ENCODE measurements at regions not wholly inside any gene's neighbourhood (a gene's known extent, or its start where the extent isn't known, plus 50 kb on each side); places are given as distances from the start of the nearest gene placed in this dataset.
A peak's percentile ranks its signal among the peaks of the same experiment; 100 is the strongest.

- Histone ChIP-seq H3K4me3 (ENCODE audit: low read length in 3 of 3) (no peak overlapping the region), H3K27ac (ENCODE audit: low read depth in 2 of 2, low read length in 2 of 2) (no peak overlapping the region), H3K9me3 (ENCODE audit: control insufficient read depth in 2 of 3, insufficient read depth in 1 of 3, low read length in 3 of 3) (no peaks in the 10 kb centered on the region), H3K36me3 (ENCODE audit: control insufficient read depth in 2 of 3, insufficient read depth in 3 of 3, low read length in 3 of 3) (no peaks in the 10 kb centered on the region), H3K27me3 (ENCODE audit: control insufficient read depth, insufficient read depth, low read length) (no peaks in the 10 kb centered on the region), H3K4me1 (ENCODE audit: control insufficient read depth in 2 of 3, insufficient read depth in 2 of 3, low read depth in 1 of 3, low read length in 3 of 3) (peaks cover 0 to 8% (median 0%) of the 10 kb centered on the region in 3 donors), H3K9ac (ENCODE audit: low read length in 3 of 3) (no peak overlapping the region)
- intact Hi-C loops (cut with DNase I) = no loop called here
- no peak for TF ChIP-seq CTCF (IDR thresholded peaks at IDR 0.05; ENCODE audit: borderline replicate concordance, extremely low read depth, insufficient read depth)
- DNase-seq (no peak), FAIRE-seq (no peak)
Observed at GRCh38 chr2:172248785-172249187, 146.1 kb upstream of the DLX2 start.

GRCh38 chr2:172249334-172249733 is 146.6 kb upstream of the DLX2 start:
- no peak for FAIRE-seq
- intact Hi-C loops (cut with DNase I) = no loop called here
- Histone ChIP-seq H3K4me3 (ENCODE audit: low read length in 3 of 3) (no peak overlapping the region), H3K36me3 (ENCODE audit: control insufficient read depth in 2 of 3, insufficient read depth in 3 of 3, low read length in 3 of 3) (no peaks in the 10 kb centered on the region), H3K4me1 (ENCODE audit: control insufficient read depth in 2 of 3, insufficient read depth in 2 of 3, low read depth in 1 of 3, low read length in 3 of 3) (peaks cover 0 to 9% (median 0%) of the 10 kb centered on the region in 3 donors), H3K9ac (ENCODE audit: low read length in 3 of 3) (no peak overlapping the region), H3K9me3 (ENCODE audit: control insufficient read depth in 2 of 3, insufficient read depth in 1 of 3, low read length in 3 of 3) (no peaks in the 10 kb centered on the region), H3K27me3 (ENCODE audit: control insufficient read depth, insufficient read depth, low read length) (no peaks in the 10 kb centered on the region), H3K27ac (ENCODE audit: low read depth in 2 of 2, low read length in 2 of 2) (no peak overlapping the region)
- no peak for DNase-seq
- no peak for TF ChIP-seq CTCF (IDR thresholded peaks at IDR 0.05; ENCODE audit: borderline replicate concordance, extremely low read depth, insufficient read depth)

DNA sequence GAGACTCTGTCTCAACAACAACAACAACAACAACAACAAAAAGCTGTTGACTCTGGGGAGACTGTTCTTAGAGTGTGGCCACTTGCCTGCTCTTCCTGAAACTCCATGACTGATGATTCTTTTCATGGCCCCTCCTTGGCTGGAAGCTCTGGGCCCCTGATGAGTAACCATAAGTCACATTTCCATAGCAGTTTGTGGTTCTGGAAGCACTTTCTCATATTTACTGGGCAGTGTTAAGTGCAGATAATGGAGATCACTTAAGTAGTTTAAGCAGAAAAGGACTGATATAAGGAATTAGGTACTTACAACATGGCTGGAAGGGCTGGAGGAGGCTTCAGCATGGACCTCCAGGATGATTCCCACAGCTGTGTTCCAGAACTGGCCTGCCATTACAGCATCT is 147.3 kb upstream of the DLX2 start:
- no peak overlapping the region for H3K4me3 ChIP-seq (ENCODE audit: low read length in 3 of 3)
- H3K27ac ChIP-seq (ENCODE audit: low read depth in 2 of 2, low read length in 2 of 2) = no peak overlapping the region
- no peak overlapping the region for H3K9ac ChIP-seq (ENCODE audit: low read length in 3 of 3)
- H3K4me1 ChIP-seq (ENCODE audit: control insufficient read depth in 2 of 3, insufficient read depth in 2 of 3, low read depth in 1 of 3, low read length in 3 of 3) = peaks cover 0 to 9% (median 0%) of the 10 kb centered on the region in 3 donors
- intact Hi-C loops (cut with DNase I) = no loop called here
- H3K36me3 ChIP-seq (ENCODE audit: control insufficient read depth in 2 of 3, insufficient read depth in 3 of 3, low read length in 3 of 3) = no peaks in the 10 kb centered on the region
- no peak for DNase-seq
- H3K9me3 ChIP-seq (ENCODE audit: control insufficient read depth in 2 of 3, insufficient read depth in 1 of 3, low read length in 3 of 3) = no peaks in the 10 kb centered on the region
- no peak for TF ChIP-seq CTCF (IDR thresholded peaks at IDR 0.05; ENCODE audit: borderline replicate concordance, extremely low read depth, insufficient read depth)
- H3K27me3 ChIP-seq (ENCODE audit: control insufficient read depth, insufficient read depth, low read length) = no peaks in the 10 kb centered on the region
- no peak for FAIRE-seq

DNA sequence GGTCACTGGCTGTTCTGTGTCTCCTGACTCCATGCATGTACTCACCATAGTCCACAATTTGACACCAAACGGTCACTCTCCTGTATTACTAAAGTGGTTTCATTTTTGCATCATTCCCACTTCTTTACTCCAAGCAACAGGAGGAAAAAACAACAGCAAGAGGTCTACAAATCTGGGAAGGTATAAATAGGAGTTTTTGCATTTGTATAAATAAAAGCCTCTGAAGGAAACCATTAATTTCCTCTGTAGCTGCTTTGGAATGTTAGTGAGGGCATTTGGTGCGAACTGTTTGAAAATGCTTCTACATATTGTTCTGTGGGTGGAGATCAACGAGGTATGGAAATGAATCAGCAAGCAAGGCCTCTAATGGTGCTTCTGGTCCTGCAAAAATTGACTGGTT is 148.5 kb upstream of the DLX2 start:
- H3K27me3 ChIP-seq (ENCODE audit: control insufficient read depth, insufficient read depth, low read length) = no peaks in the 10 kb centered on the region
- no peak overlapping the region for H3K4me3 ChIP-seq (ENCODE audit: low read length in 3 of 3)
- intact Hi-C loops (cut with DNase I) = no loop called here
- DNase-seq (no peak), FAIRE-seq (no peak)
- H3K9ac ChIP-seq (ENCODE audit: low read length in 3 of 3) = no peak overlapping the region
- peak overlapping the region in 1 of 2 donors; percentile 7 for H3K27ac ChIP-seq (ENCODE audit: low read depth in 2 of 2, low read length in 2 of 2)
- no peaks in the 10 kb centered on the region for H3K36me3 ChIP-seq (ENCODE audit: control insufficient read depth in 2 of 3, insufficient read depth in 3 of 3, low read length in 3 of 3)
- no peaks in the 10 kb centered on the region for H3K9me3 ChIP-seq (ENCODE audit: control insufficient read depth in 2 of 3, insufficient read depth in 1 of 3, low read length in 3 of 3)
- no peak for TF ChIP-seq CTCF (IDR thresholded peaks at IDR 0.05; ENCODE audit: borderline replicate concordance, extremely low read depth, insufficient read depth)
- H3K4me1 ChIP-seq (ENCODE audit: control insufficient read depth in 2 of 3, insufficient read depth in 2 of 3, low read depth in 1 of 3, low read length in 3 of 3) = peaks cover 0 to 9% (median 0%) of the 10 kb centered on the region in 3 donors
